OCI-LY7 (cell line): ENCODE measurements at regions not wholly inside any gene's neighbourhood (a gene's known extent, or its start where the extent isn't known, plus 50 kb on each side); places are given as distances from the start of the nearest gene placed in this dataset.

Experiments used
- BruUV-seq: library from RNA; stranded (reverse); fragments of 400-500 nt; replicated peaks from 2 replicates; lab custom pipeline; 2021; lab: Mats Ljungman, UMichigan
- CTCF ChIA-PET: fragments of 300-600 bp; sonication (Branson Sonifier 250); formaldehyde crosslinking; loops from one replicate; lab custom pipeline; 2022; ENCODE audit warnings: antibody characterized with exemption; ENCODE audit not compliant: unreplicated experiment; lab: Charles Lee
- POLR2A ChIA-PET: fragments of 300-600 bp; sonication (Branson Sonifier 250); formaldehyde crosslinking; loops from one replicate; lab custom pipeline; 2022; ENCODE audit warnings: antibody characterized with exemption; lab: Charles Lee
- DNase-seq: peaks from one replicate; pipeline ENCODE4 v3.0.0-alpha.2; 2015; ENCODE audit warnings: low spot score
- H2AFZ ChIP-seq: fragments of 200-600 bp; sonication (generic), shearing (Covaris generic); 2 replicates; pipeline ENCODE4 v1.6.1; 2014; ENCODE audit warnings: mild to moderate bottlenecking, antibody characterized with exemption, low read length, moderate library complexity
- H3K27ac ChIP-seq: fragments of 200-600 bp; sonication (generic); 2 replicates; pipeline ENCODE4 v1.5.1; 2014; ENCODE audit warnings: mixed run types, low read depth, mild to moderate bottlenecking, moderate library complexity, low read length, inconsistent platforms; ENCODE audit not compliant: poor library complexity, severe bottlenecking
- H3K36me3 ChIP-seq: fragments of 200-600 bp; sonication (generic); 2 replicates; pipeline ENCODE4 v1.6.1; 2014; ENCODE audit warnings: mild to moderate bottlenecking, antibody characterized with exemption, low read length, moderate library complexity, mixed read lengths; ENCODE audit not compliant: insufficient read depth
- H3K4me1 ChIP-seq: fragments of 200-600 bp; sonication (generic); 2 replicates; pipeline ENCODE4 v1.5.1; 2014; ENCODE audit warnings: mild to moderate bottlenecking, low read length; ENCODE audit not compliant: insufficient read depth, poor library complexity, severe bottlenecking
- H3K4me2 ChIP-seq: fragments of 200-600 bp; sonication (generic); 2 replicates; pipeline ENCODE4 v1.6.1; 2014; ENCODE audit warnings: mild to moderate bottlenecking, low read length
- H3K4me3 ChIP-seq: fragments of 200-600 bp; sonication (generic); 2 replicates; pipeline ENCODE4 v1.5.1; 2014; ENCODE audit warnings: mild to moderate bottlenecking, low read depth, low read length; ENCODE audit not compliant: poor library complexity, severe bottlenecking
- H3K79me2 ChIP-seq: fragments of 200-600 bp; sonication (generic); 2 replicates; pipeline ENCODE4 v1.6.1; 2016; ENCODE audit warnings: low read depth, mild to moderate bottlenecking, low read length, moderate library complexity, mixed read lengths; ENCODE audit not compliant: insufficient read depth
- H3K9me2 ChIP-seq: fragments of 200-600 bp; sonication (generic); 2 replicates; pipeline ENCODE4 v1.6.1; 2016; ENCODE audit warnings: mild to moderate bottlenecking, low read length, mixed read lengths; ENCODE audit not compliant: insufficient read depth
- H3K9me3 ChIP-seq: fragments of 200-600 bp; sonication (generic); 2 replicates; pipeline ENCODE4 v1.6.1; 2014; ENCODE audit warnings: mild to moderate bottlenecking, mixed run types, low read length, mixed read lengths
- H4K20me1 ChIP-seq: fragments of 200-600 bp; sonication (generic); 2 replicates; pipeline ENCODE4 v1.6.1; 2014; ENCODE audit warnings: mild to moderate bottlenecking, antibody characterized with exemption, low read length, moderate library complexity, mixed read lengths; ENCODE audit not compliant: insufficient read depth
- EZH2phosphoT487 ChIP-seq: fragments of 200-600 bp; sonication (generic); IDR thresholded peaks from 2 replicates; pipeline ENCODE4 v1.6.1; 2018; ENCODE audit warnings: low read depth, borderline replicate concordance, mild to moderate bottlenecking, mixed run types, antibody characterized with exemption, low read length, moderate library complexity, mixed read lengths
- intact Hi-C: fragments of 100-400 bp; cut with micrococcal nuclease; formaldehyde crosslinking; loops from one replicate; pipeline ENCODE4 v1.10.0; 2022; ENCODE audit not compliant: unreplicated experiment
- TF ChIP-seq, protein P1 (sequence below): fragments of 200-600 bp; sonication (generic); conservative IDR thresholded peaks from 2 replicates; pipeline ENCODE4 v1.5.1; 2014; ENCODE audit warnings: mild to moderate bottlenecking, antibody characterized with exemption, low read length, moderate library complexity, mixed read lengths

DNA sequence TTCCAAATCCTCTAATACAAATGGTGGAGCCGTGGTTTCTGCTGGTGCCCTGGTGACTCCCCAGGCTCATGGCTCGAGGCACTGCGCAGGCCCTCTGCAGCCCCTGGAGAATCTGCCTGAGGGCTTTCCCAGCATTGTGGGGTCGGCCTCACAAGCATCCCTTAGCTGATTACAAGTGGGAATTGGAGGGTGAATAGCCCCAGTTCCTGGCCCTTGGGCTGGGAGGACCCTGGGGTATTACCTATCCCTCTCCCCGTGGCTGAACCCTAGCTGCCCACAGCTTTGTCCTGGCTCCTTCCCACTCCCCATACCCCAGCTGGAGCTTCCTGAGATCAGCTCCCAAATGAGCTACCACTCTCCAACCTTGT, 212.2 kb upstream of the CST7 start:
- no peak for TF ChIP-seq EZH2phosphoT487
- TF ChIP-seq, protein P1, sequence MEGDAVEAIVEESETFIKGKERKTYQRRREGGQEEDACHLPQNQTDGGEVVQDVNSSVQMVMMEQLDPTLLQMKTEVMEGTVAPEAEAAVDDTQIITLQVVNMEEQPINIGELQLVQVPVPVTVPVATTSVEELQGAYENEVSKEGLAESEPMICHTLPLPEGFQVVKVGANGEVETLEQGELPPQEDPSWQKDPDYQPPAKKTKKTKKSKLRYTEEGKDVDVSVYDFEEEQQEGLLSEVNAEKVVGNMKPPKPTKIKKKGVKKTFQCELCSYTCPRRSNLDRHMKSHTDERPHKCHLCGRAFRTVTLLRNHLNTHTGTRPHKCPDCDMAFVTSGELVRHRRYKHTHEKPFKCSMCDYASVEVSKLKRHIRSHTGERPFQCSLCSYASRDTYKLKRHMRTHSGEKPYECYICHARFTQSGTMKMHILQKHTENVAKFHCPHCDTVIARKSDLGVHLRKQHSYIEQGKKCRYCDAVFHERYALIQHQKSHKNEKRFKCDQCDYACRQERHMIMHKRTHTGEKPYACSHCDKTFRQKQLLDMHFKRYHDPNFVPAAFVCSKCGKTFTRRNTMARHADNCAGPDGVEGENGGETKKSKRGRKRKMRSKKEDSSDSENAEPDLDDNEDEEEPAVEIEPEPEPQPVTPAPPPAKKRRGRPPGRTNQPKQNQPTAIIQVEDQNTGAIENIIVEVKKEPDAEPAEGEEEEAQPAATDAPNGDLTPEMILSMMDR: no peak
- Histone ChIP-seq H3K27ac (no peak overlapping the region), H3K9me2 (no peaks in the 10 kb centered on the region), H3K4me2 (no peak overlapping the region), H3K36me3 (no peaks in the 10 kb centered on the region), H4K20me1 (no peaks in the 10 kb centered on the region), H3K79me2 (no peaks in the 10 kb centered on the region), H3K4me1 (no peaks in the 10 kb centered on the region), H2AFZ (no peak overlapping the region), H3K9me3 (no peaks in the 10 kb centered on the region), H3K4me3 (no peak overlapping the region)
- POLR2A ChIA-PET: no interaction called here
- intact Hi-C loops: no loop called here
- DNase-seq: no peak
- CTCF ChIA-PET: no interaction called here
- BruUV-seq: no TSS peak

DNA sequence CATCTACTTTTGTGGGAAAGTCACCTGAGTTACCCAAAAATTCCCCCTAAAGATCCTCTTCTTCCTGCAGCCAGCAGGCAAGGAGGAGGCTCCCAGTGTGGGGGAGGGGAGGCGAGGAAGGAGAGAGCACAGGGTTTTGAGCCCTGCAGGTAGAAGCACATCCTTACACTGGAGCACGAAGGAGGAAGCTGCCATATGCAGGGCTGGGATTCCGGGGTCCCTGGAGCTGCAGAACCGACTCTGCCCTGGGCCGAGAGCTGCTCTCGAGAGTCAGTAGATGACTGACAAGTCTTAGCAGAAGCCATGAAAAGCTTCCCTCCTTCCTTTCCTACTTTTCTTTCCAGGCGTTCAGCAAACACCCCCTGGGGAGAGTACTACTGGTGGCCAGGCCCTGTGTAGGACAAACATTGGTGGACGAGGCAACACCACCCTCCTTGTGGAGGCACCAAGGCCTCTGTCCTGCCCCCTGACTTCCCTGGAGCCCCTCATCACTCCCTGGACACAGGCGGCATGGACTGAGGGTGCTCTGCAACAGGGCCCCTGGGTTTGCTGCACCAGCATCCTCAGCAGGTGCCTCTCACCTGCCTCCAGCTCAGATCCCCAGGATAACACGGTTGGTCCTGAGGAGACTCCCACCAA, 211.7 kb upstream of the CST7 start:
- H3K4me2 ChIP-seq: no peak overlapping the region
- no peaks in the 10 kb centered on the region for H3K4me1 ChIP-seq
- H3K4me3 ChIP-seq: no peak overlapping the region
- no peaks in the 10 kb centered on the region for H3K9me2 ChIP-seq
- intact Hi-C loops: no loop called here
- H3K27ac ChIP-seq: no peak overlapping the region
- DNase-seq: no peak
- no TSS peak for BruUV-seq
- no peaks in the 10 kb centered on the region for H3K9me3 ChIP-seq
- POLR2A ChIA-PET: no interaction called here
- H3K79me2 ChIP-seq: no peaks in the 10 kb centered on the region
- H3K36me3 ChIP-seq: no peaks in the 10 kb centered on the region
- TF ChIP-seq, protein P1: no peak
- no peak for TF ChIP-seq EZH2phosphoT487
- CTCF ChIA-PET: no interaction called here
- H4K20me1 ChIP-seq: no peaks in the 10 kb centered on the region
- H2AFZ ChIP-seq: no peak overlapping the region

DNA sequence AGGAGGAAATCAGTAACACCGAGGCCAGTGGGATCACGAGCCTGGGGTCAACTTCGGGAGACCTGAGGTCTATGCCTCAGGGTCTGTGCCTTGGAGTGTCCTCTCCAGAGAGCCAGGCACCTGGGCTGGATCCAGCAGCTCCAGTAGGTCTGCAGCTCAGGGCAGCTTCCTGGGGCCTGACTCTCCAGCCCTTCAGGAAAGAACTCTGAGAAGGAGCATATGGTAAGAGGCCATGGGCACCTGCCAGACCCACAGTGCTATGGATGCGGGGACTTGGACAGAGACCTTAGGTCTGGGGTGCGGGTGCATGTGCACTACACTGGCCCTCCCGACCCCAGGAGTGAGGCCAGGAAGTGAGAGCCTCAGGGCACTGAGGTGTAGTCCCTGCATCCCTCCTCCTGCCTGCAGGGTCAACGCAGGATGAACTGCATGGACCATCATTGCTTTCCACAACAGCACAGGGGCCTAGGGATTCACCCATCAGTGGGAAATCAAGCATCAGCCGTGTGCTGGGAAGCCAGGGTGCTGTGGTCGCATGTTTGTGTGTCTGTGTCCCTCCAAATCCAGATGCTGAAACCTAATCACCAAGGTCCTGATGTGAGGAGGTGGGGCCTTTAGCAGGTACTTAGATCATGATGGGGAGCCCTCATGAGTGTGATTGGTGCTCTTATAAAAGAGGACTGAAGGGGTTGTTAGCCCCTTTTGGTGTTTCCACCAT, 210.9 kb upstream of the CST7 start:
- TF ChIP-seq, protein P1: no peak
- no peak for TF ChIP-seq EZH2phosphoT487
- no peak overlapping the region for H3K27ac ChIP-seq
- no TSS peak for BruUV-seq
- CTCF ChIA-PET: no interaction called here
- H3K9me3 ChIP-seq: no peaks in the 10 kb centered on the region
- intact Hi-C loops: no loop called here
- no peaks in the 10 kb centered on the region for H4K20me1 ChIP-seq
- H3K4me1 ChIP-seq: no peaks in the 10 kb centered on the region
- no peak overlapping the region for H3K4me3 ChIP-seq
- POLR2A ChIA-PET: no interaction called here
- H3K4me2 ChIP-seq: no peak overlapping the region
- DNase-seq: no peak
- H3K36me3 ChIP-seq: no peaks in the 10 kb centered on the region
- H3K9me2 ChIP-seq: no peaks in the 10 kb centered on the region
- H2AFZ ChIP-seq: no peak overlapping the region
- no peaks in the 10 kb centered on the region for H3K79me2 ChIP-seq
